SKM-1 (cell line): ENCODE measurements at regions not wholly inside any gene's neighbourhood (a gene's known extent, or its start where the extent isn't known, plus 50 kb on each side); places are given as distances from the start of the nearest gene placed in this dataset.

Source experiments
- DNase-seq: peaks from one replicate; lab custom pipeline; 2025; ENCODE audit not compliant: unreplicated experiment; lab: John Stamatoyannopoulos, UW

DNA sequence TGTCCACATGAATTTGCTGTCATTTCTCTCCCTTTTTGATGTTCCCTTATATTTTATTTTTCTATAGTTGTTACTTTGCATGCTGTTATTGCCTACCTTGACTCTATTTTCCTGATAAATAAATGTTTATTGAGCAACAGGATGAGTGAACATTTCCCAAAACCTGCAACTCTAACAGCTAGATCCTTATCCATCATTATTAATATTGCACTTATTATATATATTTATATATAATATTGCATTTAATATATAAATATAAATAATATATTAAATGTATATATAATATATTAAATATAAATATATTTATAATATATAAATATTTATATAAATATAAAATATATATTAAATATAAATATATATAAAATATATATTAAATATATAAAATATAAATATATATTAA is 436.1 kb upstream of the MMADHC start:
- DNase-seq = no peak

DNA sequence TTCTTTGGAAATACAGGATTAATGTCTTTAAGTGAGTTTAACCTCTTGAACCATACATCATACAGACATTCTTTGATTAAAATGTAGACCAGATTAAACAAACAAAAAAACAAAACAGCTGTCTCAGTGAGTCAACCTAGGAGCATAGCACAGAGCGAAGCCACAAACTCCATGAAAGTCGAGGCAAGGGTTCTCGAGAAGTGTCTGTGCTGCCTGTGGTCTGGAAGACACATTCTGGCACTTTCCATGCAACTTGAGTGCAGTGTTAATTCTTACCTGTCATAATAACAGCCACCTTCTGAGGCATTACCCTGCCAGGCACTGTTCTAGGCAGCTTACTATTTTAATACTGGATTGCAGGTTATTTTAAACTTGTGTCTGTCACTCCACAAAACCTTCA is 435.5 kb upstream of the MMADHC start:
- DNase-seq = no peak

- no peak for DNase-seq
Observed at GRCh38 chr2:150020937-150021673, 433.5 kb upstream of the MMADHC start.

DNA sequence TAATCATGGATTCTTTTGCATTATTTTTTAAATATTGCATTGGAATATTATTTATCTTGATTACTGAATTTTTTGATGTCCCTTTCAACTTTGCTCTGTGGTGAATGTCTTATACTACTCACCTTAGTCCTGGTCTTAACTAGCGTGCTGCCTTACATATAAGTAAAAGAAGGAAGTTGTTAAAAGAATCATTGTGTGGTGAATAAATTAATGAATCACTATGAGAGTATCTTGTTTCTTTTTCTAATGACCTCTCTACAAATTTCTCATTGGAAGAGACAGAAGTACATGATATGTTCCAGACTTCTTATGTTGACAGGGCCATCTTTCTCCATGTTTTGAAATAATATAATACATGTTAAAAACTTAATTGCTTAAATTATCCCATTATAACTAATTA is 432.6 kb upstream of the MMADHC start:
- DNase-seq = no peak

GRCh38 chr2:150019063-150019462 is 431.5 kb upstream of the MMADHC start:
- no peak for DNase-seq

DNA sequence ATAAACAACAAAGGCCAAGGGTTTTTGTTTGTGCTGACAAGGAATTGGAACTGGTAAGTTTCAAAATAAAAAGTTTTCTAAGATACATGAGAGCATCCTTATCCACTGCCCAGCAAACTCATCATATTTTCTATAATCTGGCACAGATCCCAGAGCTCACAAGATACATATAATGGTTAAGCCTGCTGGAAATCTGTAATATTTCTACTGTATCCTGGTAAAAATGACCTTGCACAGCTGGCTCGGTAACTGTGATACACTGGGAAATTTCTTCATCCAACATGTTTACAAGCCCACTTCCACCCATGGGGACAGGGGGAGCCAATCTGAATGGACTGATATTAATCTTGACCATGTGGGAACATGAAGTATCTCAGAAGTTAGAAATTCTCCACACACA is 425.4 kb upstream of the MMADHC start:
- no peak for DNase-seq

GRCh38 chr2:150011161-150011730 is 423.7 kb upstream of the MMADHC start:
- DNase-seq = no peak

GRCh38 chr2:150008901-150009300 is 421.3 kb upstream of the MMADHC start:
- no peak for DNase-seq

- DNase-seq = no peak
Observed at GRCh38 chr2:150007815-150008430, 420.3 kb upstream of the MMADHC start.

DNA sequence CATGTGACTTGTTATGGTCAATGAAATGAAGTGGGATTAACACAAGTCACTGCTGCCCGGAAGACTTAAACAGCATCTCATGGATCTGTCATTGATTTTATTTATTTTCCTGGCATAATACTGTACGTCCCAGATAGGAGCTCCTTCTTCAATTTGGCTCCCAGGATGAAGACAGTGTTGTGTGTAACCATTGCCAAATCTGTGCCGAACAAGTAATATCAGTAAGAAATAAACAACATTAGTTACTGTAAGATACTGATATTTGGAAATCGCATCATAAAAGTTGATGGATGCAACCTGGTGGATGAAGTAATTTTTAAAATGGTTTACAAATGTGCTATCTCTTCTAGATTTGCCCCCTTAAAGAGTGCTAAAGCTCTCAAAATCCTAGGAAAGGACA is 419.0 kb upstream of the MMADHC start:
- no peak for DNase-seq

- no peak for DNase-seq
Observed at GRCh38 chr2:150003544-150003943, 416.0 kb upstream of the MMADHC start.

- DNase-seq = no peak
Observed at GRCh38 chr2:150001788-150002187, 414.2 kb upstream of the MMADHC start.

DNA sequence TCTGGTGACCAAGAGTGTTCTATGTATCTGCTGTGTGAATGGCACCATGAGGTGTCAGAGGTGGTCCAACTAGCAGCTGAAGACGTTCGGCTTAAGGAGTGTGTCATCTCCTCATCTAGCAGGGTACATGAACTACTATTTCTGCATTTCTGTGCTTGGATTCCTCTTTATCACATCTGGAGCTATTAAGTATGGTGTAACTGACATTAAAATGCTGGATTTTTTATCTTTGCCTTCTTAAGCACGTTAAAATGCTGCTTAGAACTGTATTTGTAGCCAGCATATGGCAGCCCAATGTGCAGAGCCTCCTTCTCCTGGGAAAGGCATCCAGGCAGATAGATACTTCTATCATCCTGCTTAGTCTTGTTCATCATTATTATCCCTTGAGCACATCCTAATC is 409.3 kb upstream of the MMADHC start:
- no peak for DNase-seq

DNA sequence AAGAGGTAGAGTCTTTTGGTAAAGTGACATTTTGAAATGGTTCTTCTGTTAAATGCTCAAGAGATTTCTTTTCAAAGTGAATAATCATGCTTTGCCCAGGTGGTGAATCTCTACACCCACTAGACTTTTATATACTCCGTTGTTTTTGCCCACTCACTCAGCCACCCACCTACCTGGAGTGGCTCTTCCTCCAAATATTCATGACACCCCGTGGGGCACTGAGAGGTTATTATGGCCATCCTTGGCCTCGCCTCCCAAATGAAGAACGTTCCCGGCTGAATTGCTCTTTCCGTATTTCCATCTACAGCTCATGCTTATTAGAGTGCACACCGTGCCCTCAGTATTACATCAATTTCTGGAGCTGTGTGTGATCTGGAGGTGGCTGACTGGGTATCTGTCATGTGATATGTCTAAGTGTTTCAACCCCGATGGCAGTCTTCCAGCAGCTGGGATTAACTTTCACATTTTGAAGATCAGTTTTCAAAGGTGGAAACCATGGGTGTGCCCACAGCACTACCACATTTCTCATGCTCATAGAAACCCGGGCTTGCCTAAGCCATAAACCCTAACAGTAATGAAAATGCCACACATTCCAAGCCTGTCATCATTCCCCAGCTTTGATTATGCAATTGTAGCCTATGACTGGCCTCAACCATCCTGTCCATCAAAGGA is 406.6 kb upstream of the MMADHC start:
- DNase-seq = no peak

DNA sequence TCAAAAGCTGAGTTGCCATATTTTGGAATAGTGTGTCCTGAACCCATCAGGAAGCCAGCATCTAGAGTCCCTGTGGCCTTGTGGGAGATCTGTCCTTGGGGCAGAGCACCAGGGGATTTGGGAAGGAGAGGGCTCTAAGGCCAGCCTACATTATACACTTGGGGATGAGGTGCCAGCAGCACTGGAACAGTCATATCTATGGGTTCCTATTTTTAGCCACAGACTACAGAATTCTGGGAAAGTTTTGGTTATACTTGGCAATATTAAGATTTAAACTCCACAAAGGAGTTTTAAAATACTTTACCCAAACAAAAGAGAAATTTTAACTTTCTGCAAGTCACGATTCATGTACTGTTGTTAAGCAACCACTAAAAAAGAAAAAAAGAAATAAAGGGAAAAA is 405.7 kb upstream of the MMADHC start:
- DNase-seq = no peak

DNA sequence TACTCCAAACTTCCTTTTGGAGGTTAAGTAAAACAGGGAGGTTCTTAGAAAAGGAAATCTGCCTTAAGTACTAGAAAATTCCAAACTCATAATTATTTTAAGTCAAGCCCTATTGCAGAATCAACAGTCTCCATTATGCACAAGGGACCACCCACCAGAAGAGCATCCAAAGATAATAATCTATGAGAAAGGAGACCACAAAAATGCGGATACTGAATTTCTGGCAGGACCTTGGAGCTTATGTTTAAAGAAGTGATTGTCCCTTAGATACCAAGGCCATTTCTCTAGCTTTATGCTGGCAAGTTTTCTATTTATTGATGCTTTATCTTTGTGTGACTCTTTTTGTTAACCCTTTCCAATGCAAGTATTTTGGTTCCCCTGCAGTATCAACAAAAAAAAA is 404.0 kb upstream of the MMADHC start:
- no peak for DNase-seq

- no peak for DNase-seq
Observed at GRCh38 chr2:149990965-149991364, 403.4 kb upstream of the MMADHC start.

GRCh38 chr2:149989447-149990063 is 402.0 kb upstream of the MMADHC start:
- no peak for DNase-seq

GRCh38 chr2:149988361-149988760 is 400.8 kb upstream of the MMADHC start:
- DNase-seq = no peak

DNA sequence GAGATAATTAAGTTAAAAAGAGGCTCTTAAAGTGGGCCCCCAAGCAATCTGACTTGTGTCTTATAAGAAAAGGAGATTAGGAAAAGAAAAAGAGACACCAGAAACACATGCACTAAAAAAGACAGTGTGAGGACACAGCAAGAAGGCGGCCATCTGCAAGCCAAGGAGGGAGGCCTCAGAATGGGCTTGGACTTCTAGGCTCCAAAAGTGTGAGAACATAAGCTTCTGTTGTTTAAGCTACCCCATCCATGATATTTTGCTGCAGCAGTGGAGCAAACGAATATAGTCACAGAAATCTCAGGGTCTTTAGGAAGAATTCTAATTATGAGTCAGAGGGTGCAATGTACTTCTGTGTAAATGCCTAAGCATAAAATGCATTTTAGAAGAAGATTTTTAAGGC is 399.3 kb upstream of the MMADHC start:
- DNase-seq = no peak

- DNase-seq = no peak
Observed at GRCh38 chr2:149984311-149984710, 396.7 kb upstream of the MMADHC start.

DNA sequence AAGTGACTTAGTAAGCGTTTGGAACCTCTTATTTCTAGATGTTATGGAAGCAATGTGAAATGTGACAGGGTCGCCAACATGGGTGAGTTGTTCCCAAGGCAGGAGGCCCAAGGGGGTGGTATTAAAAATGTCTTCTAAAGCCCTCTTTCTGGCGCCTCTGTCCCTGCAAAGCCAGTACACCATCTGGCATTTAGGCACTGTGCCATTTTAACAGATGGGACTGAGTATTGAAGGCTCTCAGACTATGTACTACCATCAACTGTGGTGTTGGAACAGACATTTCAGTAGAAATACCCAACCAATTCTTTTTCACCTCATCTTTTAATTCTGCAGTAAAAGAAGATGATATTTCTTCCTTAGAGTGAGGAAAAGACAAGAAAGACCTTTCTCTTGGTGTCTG is 384.5 kb upstream of the MMADHC start:
- DNase-seq = no peak
